GM23338 (cell line): ENCODE measurements at regions not wholly inside any gene's neighbourhood (a gene's known extent, or its start where the extent isn't known, plus 50 kb on each side); places are given as distances from the start of the nearest gene placed in this dataset.

Experiments
- CREB1 ChIP-seq: fragments of 250-450 bp; sonication (Bioruptor Pico); IDR thresholded peaks from 2 replicates; pipeline ENCODE4 v1.5.0; 2020; ENCODE audit warnings: low read depth, mild to moderate bottlenecking, moderate library complexity
- CTCF ChIP-seq, 2 experiments: fragments of 200-600 bp in 1 of 2; sonication (generic) in 1 of 2; conservative IDR thresholded peaks; 2 replicates each; pipeline versions ENCODE4 v1.5.1 to v1.6.1; 2016 to 2017; ENCODE audit warnings: antibody characterized with exemption in 2 of 2, low read depth in 2 of 2, mild to moderate bottlenecking in 2 of 2, moderate library complexity in 1 of 2
- EZH2 ChIP-seq: fragments of 200-600 bp; sonication (generic); IDR thresholded peaks from one replicate; pipeline ENCODE4 v1.8.0; 2017; ENCODE audit warnings: antibody characterized with exemption, mild to moderate bottlenecking, low read depth; ENCODE audit not compliant: unreplicated experiment
- POLR2AphosphoS5 ChIP-seq: IDR thresholded peaks from 2 replicates; pipeline ENCODE4 v1.6.1; 2016; ENCODE audit warnings: antibody characterized with exemption, low read depth

GRCh38 chr12:17076811-17077210 is 470.8 kb upstream of the LMO3 start:
- TF ChIP-seq POLR2AphosphoS5 (no peak), CTCF (conservative IDR thresholded peaks at IDR 0.05; ENCODE audit: low read depth in 2 of 2) (no peak), EZH2 (no peak), CREB1 (CRISPR knock-in tag) (no peak)
